GM21723 (cell line): ENCODE measurements at regions not wholly inside any gene's neighbourhood (a gene's known extent, or its start where the extent isn't known, plus 50 kb on each side); places are given as distances from the start of the nearest gene placed in this dataset.
"Not testable (repeated sequence)": the region's sequence is repeated elsewhere in the genome, so short reads cannot be mapped to it uniquely, and the experiment has no call there.

ENCODE experiments used
- ATAC-seq: cut with Tn5 transposase; IDR thresholded peaks from one replicate; pipeline ENCODE4 v1.9.1; 2021; ENCODE audit warnings: mild to moderate bottlenecking, moderate library complexity; ENCODE audit not compliant: unreplicated experiment

GRCh38 chr7:150098592-150098991 is 224.6 kb upstream of the LRRC61 start:
- ATAC-seq = not testable (repeated sequence)

GRCh38 chr7:150101282-150101681 is 221.9 kb upstream of the LRRC61 start:
- not testable (repeated sequence) for ATAC-seq

GRCh38 chr7:150107283-150107682 is 215.9 kb upstream of the LRRC61 start:
- ATAC-seq = not testable (repeated sequence)

GRCh38 chr7:150110375-150110820 is 212.8 kb upstream of the LRRC61 start:
- ATAC-seq = not testable (repeated sequence)

- ATAC-seq = not testable (repeated sequence)
These were observed 212.3 kb upstream of the LRRC61 start for GRCh38 chr7:150110882-150111281.

GRCh38 chr7:150111373-150112139 is 211.6 kb upstream of the LRRC61 start:
- ATAC-seq = not testable (repeated sequence)

- not testable (repeated sequence) for ATAC-seq
These were observed 209.9 kb upstream of the LRRC61 start for GRCh38 chr7:150113301-150113700.

GRCh38 chr7:150114591-150114990 is 208.6 kb upstream of the LRRC61 start:
- not testable (repeated sequence) for ATAC-seq

GRCh38 chr7:150119966-150120365 is 203.2 kb upstream of the LRRC61 start:
- ATAC-seq = not testable (repeated sequence)

GRCh38 chr7:150125831-150126230 is 197.3 kb upstream of the LRRC61 start:
- not testable (repeated sequence) for ATAC-seq

GRCh38 chr7:150134451-150134850 is 188.7 kb upstream of the LRRC61 start:
- ATAC-seq = not testable (repeated sequence)

GRCh38 chr7:150135620-150136190 is 187.4 kb upstream of the LRRC61 start:
- not testable (repeated sequence) for ATAC-seq

- not testable (repeated sequence) for ATAC-seq
These were observed 183.3 kb upstream of the LRRC61 start for GRCh38 chr7:150139840-150140239.

- not testable (repeated sequence) for ATAC-seq
These were observed 181.4 kb upstream of the LRRC61 start for GRCh38 chr7:150141525-150142345.

- not testable (repeated sequence) for ATAC-seq
These were observed 177.0 kb upstream of the LRRC61 start for GRCh38 chr7:150146124-150146523.

GRCh38 chr7:150147524-150147923 is 175.6 kb upstream of the LRRC61 start:
- not testable (repeated sequence) for ATAC-seq

GRCh38 chr7:150156015-150156414 is 167.1 kb upstream of the LRRC61 start:
- ATAC-seq = not testable (repeated sequence)

- ATAC-seq = not testable (repeated sequence)
These were observed 164.5 kb upstream of the LRRC61 start for GRCh38 chr7:150158696-150159095.

GRCh38 chr7:150169515-150169914 is 153.6 kb upstream of the LRRC61 start:
- ATAC-seq = not testable (repeated sequence)

GRCh38 chr7:150169943-150170490 is 153.1 kb upstream of the LRRC61 start:
- ATAC-seq = not testable (repeated sequence)

- not testable (repeated sequence) for ATAC-seq
These were observed 139.6 kb upstream of the LRRC61 start for GRCh38 chr7:150183602-150184001.
